DND-41 (cell line): ENCODE measurements at regions not wholly inside any gene's neighbourhood (a gene's known extent, or its start where the extent isn't known, plus 50 kb on each side); places are given as distances from the start of the nearest gene placed in this dataset.

ENCODE experiments used
- CTCF ChIP-seq: IDR thresholded peaks from 2 replicates; pipeline ENCODE4 v1.5.1; 2012; ENCODE audit warnings: borderline replicate concordance, low read length, moderate library complexity, mild to moderate bottlenecking; ENCODE audit not compliant: poor library complexity, severe bottlenecking; ENCODE audit errors: extremely low read depth
- EZH2 ChIP-seq: IDR thresholded peaks from 3 replicates; pipeline ENCODE4 v1.6.1; 2012; ENCODE audit warnings: borderline replicate concordance, low read depth, mild to moderate bottlenecking, moderate library complexity, low read length, inconsistent platforms; ENCODE audit not compliant: severe bottlenecking

- TF ChIP-seq CTCF = no peak
- no peak for TF ChIP-seq EZH2
Observed at GRCh38 chr14:34222122-34222521, 239.9 kb downstream of the SPTSSA start.
